ENCODE measurements at regions not wholly inside any gene's neighbourhood (a gene's known extent, or its start where the extent isn't known, plus 50 kb on each side); places are given as distances from the start of the nearest gene placed in this dataset.

- DNase-seq: no peak
- Histone ChIP-seq H3K4me1 (no peaks in the 10 kb centered on the region), H3K27me3 (no peaks in the 10 kb centered on the region), H3K4me3 (no peak overlapping the region), H3K9me3 (no peaks in the 10 kb centered on the region), H3K36me3 (ENCODE audit: low read depth, missing control alignments) (no peaks in the 10 kb centered on the region), H3K27ac (no peak overlapping the region)
- TF ChIP-seq CTCF (IDR thresholded peaks at IDR 0.05) (no peak), POLR2A (IDR thresholded peaks at IDR 0.05) (no peak)
- intact Hi-C loops (cut with DNase I; ENCODE audit: low total_unique reads): no loop called here
- WGBS, 2 donors: 81 to 84% methylated on average over 5 of the region's 5 CpGs
These were observed 467.6 kb downstream of the NYAP2 start for GRCh38 chr2:225867071-225867470.

- Histone ChIP-seq H3K4me1 (no peaks in the 10 kb centered on the region), H3K9me3 (no peaks in the 10 kb centered on the region), H3K4me3 (no peak overlapping the region), H3K27me3 (no peaks in the 10 kb centered on the region), H3K27ac (no peak overlapping the region), H3K36me3 (ENCODE audit: low read depth, missing control alignments) (no peaks in the 10 kb centered on the region)
- DNase-seq: no peak
- TF ChIP-seq POLR2A (IDR thresholded peaks at IDR 0.05) (no peak), CTCF (IDR thresholded peaks at IDR 0.05) (no peak)
- intact Hi-C loops (cut with DNase I; ENCODE audit: low total_unique reads): no loop called here
These were observed 466.0 kb downstream of the NYAP2 start for GRCh38 chr2:225865468-225865867.

GRCh38 chr2:225864394-225864793 is 464.9 kb downstream of the NYAP2 start:
- Histone ChIP-seq H3K4me1 (no peaks in the 10 kb centered on the region), H3K27ac (no peak overlapping the region), H3K9me3 (no peaks in the 10 kb centered on the region), H3K27me3 (no peaks in the 10 kb centered on the region), H3K4me3 (no peak overlapping the region), H3K36me3 (ENCODE audit: low read depth, missing control alignments) (no peaks in the 10 kb centered on the region)
- no peak for TF ChIP-seq CTCF (IDR thresholded peaks at IDR 0.05)
- no peak for TF ChIP-seq POLR2A (IDR thresholded peaks at IDR 0.05)
- intact Hi-C loops (cut with DNase I; ENCODE audit: low total_unique reads): no loop called here
- WGBS, 2 donors: 87 to 94% methylated on average over 1 of the region's 1 CpG
- DNase-seq: no peak

GRCh38 chr2:225842939-225843338 is 443.4 kb downstream of the NYAP2 start:
- 33 to 36% methylated on average over 1 of the region's 1 CpG for WGBS, 2 donors
- Histone ChIP-seq H3K27ac (no peak overlapping the region), H3K36me3 (ENCODE audit: low read depth, missing control alignments) (no peaks in the 10 kb centered on the region), H3K4me1 (peaks cover 11% of the 10 kb centered on the region), H3K27me3 (no peaks in the 10 kb centered on the region), H3K9me3 (no peaks in the 10 kb centered on the region), H3K4me3 (no peak overlapping the region)
- DNase-seq: no peak
- TF ChIP-seq CTCF (IDR thresholded peaks at IDR 0.05) (no peak), POLR2A (IDR thresholded peaks at IDR 0.05) (no peak)
- intact Hi-C loops (cut with DNase I; ENCODE audit: low total_unique reads): no loop called here

- H3K27ac ChIP-seq: no peak overlapping the region
- H3K36me3 ChIP-seq (ENCODE audit: low read depth, missing control alignments): no peaks in the 10 kb centered on the region
- 50 to 55% methylated on average over 1 of the region's 1 CpG for WGBS, 2 donors
- no peaks in the 10 kb centered on the region for H3K27me3 ChIP-seq
- TF ChIP-seq CTCF (IDR thresholded peaks at IDR 0.05) (no peak), POLR2A (IDR thresholded peaks at IDR 0.05) (no peak)
- H3K4me1 ChIP-seq: peaks cover 11% of the 10 kb centered on the region
- no peak for DNase-seq
- intact Hi-C loops (cut with DNase I; ENCODE audit: low total_unique reads): no loop called here
- no peak overlapping the region for H3K4me3 ChIP-seq
- H3K9me3 ChIP-seq: no peaks in the 10 kb centered on the region
These were observed 441.8 kb downstream of the NYAP2 start for GRCh38 chr2:225841314-225841713.

All from testis (tissue), 2 donors.